OCI-M2 (cell line): ENCODE measurements at regions not wholly inside any gene's neighbourhood (a gene's known extent, or its start where the extent isn't known, plus 50 kb on each side); places are given as distances from the start of the nearest gene placed in this dataset.

ENCODE experiments used
- DNase-seq: peaks from one replicate; lab custom pipeline; 2025; ENCODE audit not compliant: unreplicated experiment; lab: John Stamatoyannopoulos, UW

DNA sequence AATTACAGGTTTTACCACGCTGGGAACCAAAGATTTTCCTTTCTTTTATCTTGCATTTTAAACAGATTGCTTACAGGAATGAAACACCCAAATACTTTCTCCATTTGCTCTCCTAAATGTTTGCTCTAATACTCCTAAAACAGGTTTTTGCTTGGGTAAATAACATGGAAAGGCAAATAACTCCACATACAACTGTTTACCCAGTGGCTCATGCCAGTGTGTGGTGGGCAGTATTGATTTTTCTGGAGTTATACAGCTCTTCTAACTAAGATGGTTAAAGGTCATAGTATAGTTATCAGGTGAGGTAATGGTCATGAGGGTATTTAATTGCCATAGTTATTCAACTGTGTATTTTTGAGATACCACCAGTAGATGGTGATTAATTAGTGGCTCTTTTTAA is 61.2 kb upstream of the RAB27B start:
- no peak for DNase-seq

DNA sequence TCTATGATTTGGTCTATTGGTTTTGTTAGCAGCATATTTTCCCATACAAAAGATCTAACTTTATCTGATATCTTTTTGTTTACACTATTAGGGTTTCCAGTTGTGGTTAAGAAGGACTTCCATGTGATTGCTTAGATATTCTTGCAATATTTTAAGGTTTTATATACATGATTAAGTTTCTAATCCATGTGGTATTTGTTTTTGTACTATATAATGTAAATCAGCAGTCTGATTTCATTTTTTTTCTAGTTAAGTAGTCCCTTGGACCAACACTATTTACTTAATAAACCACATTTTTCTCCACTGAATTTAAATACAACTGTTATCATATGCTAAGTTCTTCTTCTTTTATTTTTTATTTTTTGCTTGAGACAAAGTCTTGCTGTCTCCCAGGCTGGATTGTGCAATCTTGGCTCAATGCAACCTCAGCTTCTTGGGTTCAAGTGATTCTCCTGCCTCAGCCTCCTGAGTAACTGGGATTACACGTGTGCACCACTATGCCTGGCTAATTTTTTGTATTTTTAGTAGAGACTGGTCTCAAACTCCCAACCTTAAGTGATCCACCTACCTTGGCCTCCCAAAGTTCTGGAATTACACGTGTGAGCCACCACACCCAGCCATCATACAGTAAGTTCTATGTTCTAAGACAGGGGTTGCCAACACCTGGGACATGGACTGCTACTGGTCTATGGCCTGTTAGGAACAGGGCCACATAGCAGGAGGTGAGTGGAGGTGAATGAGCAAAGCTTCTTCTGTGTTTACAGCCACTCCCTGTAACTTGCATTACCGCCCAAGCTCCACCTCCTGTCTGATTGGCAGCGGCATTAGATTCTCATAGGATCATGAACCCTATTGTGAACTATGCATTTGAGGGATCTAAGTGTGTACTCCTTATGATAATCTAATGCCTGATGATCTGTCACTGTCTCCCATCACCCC is 58.5 kb upstream of the RAB27B start:
- DNase-seq = no peak

DNA sequence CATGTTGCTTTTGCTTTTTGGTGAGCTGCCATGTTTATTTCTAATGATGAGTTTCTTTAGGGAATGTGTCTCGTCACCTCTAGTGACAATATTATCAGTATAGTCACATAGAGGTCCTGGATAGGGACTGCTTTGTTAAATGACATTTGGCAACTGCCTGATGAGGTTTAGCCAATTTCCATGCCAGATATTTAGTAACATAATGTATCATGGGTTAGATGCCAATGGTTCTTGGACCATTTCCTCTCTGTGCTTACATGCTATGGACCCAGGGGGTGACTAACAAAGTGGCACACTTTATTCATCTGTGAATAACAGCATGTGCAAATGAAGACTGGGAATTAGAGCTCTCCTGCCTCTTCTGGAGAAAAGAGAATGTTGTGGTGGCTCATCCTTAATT is 56.2 kb upstream of the RAB27B start:
- DNase-seq = no peak

DNA sequence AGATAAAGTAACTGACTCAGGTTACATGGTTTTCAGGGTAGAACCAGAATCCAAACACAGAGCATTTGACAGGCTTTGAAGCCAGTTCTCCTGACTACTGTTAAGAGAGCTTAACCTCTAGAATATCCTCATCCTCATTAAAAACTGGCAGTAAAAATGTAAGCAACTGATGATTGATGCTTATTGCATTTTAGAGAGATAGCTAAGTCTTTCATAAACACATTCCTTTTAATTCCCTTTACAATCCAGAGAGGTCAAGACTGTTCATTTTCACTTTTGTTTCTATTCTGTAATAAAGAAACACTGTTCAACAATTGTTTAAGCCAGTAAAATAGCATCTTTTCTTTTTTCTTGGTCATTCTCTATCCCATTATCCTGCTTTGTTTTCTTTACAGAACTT is 53.9 kb upstream of the RAB27B start:
- no peak for DNase-seq

DNA sequence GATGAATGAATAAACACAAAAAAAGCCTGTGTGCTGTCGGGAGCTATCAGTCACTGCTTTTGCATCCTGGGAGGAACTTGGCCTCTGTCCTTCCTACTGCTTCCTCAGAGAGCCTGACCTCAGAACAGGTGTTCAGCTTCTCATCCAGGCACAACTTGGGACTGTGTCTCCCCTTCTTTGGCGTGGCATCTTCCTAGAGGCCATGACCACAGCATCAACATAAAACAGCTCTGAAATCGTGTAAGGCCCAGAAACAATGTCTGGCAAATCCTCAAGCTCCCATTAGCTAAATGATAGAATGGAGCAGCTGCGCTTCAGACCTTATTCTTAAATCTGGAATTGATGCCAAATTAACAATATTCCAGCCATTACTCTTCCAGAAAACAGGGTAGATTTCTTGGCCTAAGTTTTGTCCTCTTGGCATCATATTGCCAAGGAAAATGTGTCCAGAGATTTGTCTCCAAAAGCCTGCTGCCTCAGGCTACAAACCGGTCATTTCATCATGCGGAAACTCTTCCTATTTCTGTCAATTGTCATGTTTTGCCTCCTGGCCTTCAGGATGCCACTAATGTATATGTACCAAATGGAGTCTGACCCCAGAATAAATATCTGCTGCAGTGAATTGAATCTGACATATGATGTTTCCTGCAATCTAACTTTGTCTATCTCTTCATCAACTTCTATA is 53.2 kb upstream of the RAB27B start:
- DNase-seq = no peak

DNA sequence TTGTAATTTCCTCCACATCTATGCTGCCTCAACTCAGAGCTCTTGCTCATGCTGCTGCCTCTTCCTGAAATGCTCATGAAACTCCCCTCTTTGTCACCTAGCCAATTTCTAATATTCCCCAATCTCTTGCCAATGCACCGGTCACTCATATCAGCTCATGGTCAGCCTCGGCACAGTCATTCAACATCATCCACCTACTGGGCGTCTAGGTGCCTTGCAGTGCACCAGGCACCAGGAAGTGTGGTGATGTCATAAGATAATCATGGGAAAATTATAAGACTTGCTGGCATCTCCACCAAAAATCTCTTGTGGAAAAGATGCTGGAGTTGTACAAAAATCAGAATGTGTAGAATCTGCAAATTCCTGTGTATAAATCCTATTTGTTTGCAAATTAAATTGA is 52.6 kb upstream of the RAB27B start:
- DNase-seq = no peak

DNA sequence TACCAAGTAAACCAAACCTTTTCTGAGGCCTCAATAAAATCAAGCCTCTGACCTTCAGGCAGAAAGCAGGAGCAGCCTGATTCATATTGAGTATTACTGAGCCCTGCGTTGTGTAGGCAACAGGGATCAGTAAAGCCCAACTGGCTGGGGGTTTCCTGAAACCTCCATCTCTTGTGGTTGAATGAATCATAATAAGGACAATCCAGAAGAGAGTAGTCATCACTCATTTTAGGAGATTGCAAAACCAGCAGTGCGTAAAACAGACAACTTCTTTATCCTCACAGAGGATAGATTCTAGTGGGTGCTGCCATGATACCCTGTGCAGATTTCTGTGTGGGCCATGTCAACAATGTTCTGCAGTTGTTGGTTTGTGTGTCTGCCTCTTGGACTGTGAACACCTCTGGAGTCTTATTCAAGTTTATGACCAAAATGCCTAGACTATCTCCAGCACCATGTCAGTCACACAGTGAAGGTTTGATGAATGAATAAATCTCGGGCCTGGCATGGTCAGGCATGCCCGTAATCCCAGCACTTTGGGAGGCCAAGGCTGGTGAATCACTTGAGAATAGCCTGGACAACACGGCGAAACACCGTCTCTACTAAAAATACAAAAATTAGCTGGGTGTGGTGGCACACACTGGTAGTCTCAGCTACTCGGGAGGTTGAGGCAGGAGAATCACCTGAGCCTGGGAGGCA is 51.8 kb upstream of the RAB27B start:
- DNase-seq = no peak

DNA sequence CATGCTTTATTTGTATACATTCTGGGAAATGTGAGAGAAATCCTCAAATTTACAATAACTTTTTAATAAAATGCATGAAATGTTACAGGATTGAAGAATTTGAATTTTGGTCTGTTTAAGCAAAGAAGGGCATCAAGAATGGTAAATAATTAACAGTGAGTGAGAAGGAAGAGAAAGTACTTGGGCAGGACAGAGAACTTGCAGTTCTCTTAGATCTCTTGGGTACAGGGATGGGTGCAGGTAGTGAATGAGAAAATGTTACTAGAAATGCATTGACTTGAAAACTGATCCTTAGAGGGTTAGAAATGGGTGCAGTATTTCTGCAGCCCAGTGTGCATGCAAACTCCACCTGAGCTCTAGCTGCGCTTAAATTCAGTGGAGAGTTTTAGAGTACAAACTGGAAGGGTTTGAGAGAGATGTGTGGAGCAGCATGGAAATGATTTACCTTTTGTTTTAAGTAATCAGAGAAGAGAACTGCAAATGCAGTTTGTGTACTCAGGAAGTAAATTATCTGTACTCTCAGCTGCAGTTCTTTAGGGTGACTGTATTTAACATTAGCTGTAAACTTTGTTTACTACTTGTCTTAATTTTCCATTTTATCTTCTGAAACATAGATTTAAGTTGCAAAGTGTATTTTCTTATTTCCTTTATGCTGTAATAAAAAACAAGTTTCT is 51.0 kb upstream of the RAB27B start:
- DNase-seq = no peak

DNA sequence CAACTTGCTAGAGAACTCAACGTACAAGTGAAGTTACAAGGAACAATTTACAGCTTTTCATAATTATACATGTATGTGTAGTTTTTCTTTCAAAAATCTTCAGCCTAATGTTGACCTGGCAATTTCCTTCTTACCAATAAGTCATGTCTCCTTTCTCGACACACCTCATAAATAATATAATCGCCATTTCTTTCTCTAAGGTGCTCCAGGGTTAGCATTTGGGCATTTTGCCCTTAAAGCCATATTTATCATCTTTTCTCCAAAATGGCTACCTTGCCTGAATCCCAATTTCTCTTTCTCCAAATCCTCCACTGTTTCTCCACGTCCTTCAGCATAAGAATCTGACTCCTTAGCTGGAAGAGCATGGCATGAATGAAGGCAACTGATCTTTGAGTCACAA is 50.3 kb upstream of the RAB27B start:
- no peak for DNase-seq
